ENCODE measurements at regions not wholly inside any gene's neighbourhood (a gene's known extent, or its start where the extent isn't known, plus 50 kb on each side); places are given as distances from the start of the nearest gene placed in this dataset.

- TF ChIP-seq PATZ1 (CRISPR knock-in tag; IDR thresholded peaks at IDR 0.05; ENCODE audit: borderline replicate concordance): no peak
- TF ChIP-seq ARNTL (CRISPR knock-in tag; IDR thresholded peaks at IDR 0.05; ENCODE audit: borderline replicate concordance, low read depth): no peak
- TF ChIP-seq PPARA (CRISPR knock-in tag; IDR thresholded peaks at IDR 0.05; ENCODE audit: borderline replicate concordance): no peak
- TF ChIP-seq GLIS3 (CRISPR knock-in tag; IDR thresholded peaks at IDR 0.05): no peak
- no peak for TF ChIP-seq ZC3H10 (CRISPR knock-in tag; IDR thresholded peaks at IDR 0.05)
- TF ChIP-seq ZFP3 (CRISPR knock-in tag; IDR thresholded peaks at IDR 0.05): no peak
- no peak for TF ChIP-seq CREB5 (CRISPR knock-in tag; IDR thresholded peaks at IDR 0.05; ENCODE audit: low read depth)
Observed at GRCh38 chr5:166211640-166212039, 2079.8 kb upstream of the WWC1 start.

Measured in SK-N-SH treated with all-trans-retinoic acid at 6 μM for 48 hours (cell line).